ENCODE measurements at regions not wholly inside any gene's neighbourhood (a gene's known extent, or its start where the extent isn't known, plus 50 kb on each side); places are given as distances from the start of the nearest gene placed in this dataset.

GRCh38 chr3:22318325-22318724, 567.3 kb upstream of the ZNF385D start:
- TF ChIP-seq E2F5 (CRISPR knock-in tag; IDR thresholded peaks at IDR 0.05) (no peak), RAD21 (CRISPR knock-in tag; conservative IDR thresholded peaks at IDR 0.05 in 1 of 2, IDR thresholded peaks at IDR 0.05 in 1 of 2) (no peak), ID3 (CRISPR knock-in tag; IDR thresholded peaks at IDR 0.05) (no peak), ID3 (tag; IDR thresholded peaks at IDR 0.05) (no peak), CTCF (IDR thresholded peaks at IDR 0.05 in 2 of 3, conservative IDR thresholded peaks at IDR 0.05 in 1 of 3; ENCODE audit: insufficient read depth in 2 of 3, low read depth in 1 of 3, low read length in 3 of 3) (no peak), PRDM10 (IDR thresholded peaks at IDR 0.05; ENCODE audit: partially characterized antibody) (no peak), ZNF24 (IDR thresholded peaks at IDR 0.05) (no peak), EZH2 (IDR thresholded peaks at IDR 0.05; ENCODE audit: borderline replicate concordance, low read depth, low read length) (no peak), HDAC1 (IDR thresholded peaks at IDR 0.05) (no peak), HCFC1 (IDR thresholded peaks at IDR 0.05; ENCODE audit: low read depth, low read length) (no peak), KDM1A (IDR thresholded peaks at IDR 0.05) (no peak), TEAD4 (IDR thresholded peaks at IDR 0.05; ENCODE audit: low read length) (no peak), TEAD4 (CRISPR knock-in tag; IDR thresholded peaks at IDR 0.05; ENCODE audit: borderline replicate concordance) (no peak), SIN3A (IDR thresholded peaks at IDR 0.05; ENCODE audit: borderline replicate concordance in 2 of 2, control insufficient read depth in 1 of 2, low read depth in 2 of 2, low read length in 2 of 2) (no peak), ATF3 (IDR thresholded peaks at IDR 0.05) (no peak), ATF3 (CRISPR knock-in tag; conservative IDR thresholded peaks at IDR 0.05) (no peak), HBP1 (CRISPR knock-in tag; IDR thresholded peaks at IDR 0.05) (no peak)
